ENCODE measurements at regions not wholly inside any gene's neighbourhood (a gene's known extent, or its start where the extent isn't known, plus 50 kb on each side); places are given as distances from the start of the nearest gene placed in this dataset.

- TF ChIP-seq GABPA (IDR thresholded peaks at IDR 0.05; ENCODE audit: borderline replicate concordance, insufficient read depth, low read length), result no peak
- Histone ChIP-seq H3K23ac (ENCODE audit: insufficient read length) (no peak overlapping the region), H3K4ac (replicated peaks; ENCODE audit: insufficient read length, low read depth, low read length) (no peak overlapping the region), H4K8ac (ENCODE audit: extremely low read depth, insufficient read depth, low read length) (peak overlapping the region; percentile 29), H2AFZ (ENCODE audit: low read length) (peak overlapping the region; percentile 6; the same call in 1 of the 2 replicates), H3K9me3 (ENCODE audit: insufficient read depth in 2 of 2, low read depth in 1 of 2, low read length in 1 of 2) (no peaks in the 10 kb centered on the region), H4K91ac (replicated peaks; ENCODE audit: insufficient read length, low read length) (peak overlapping the region; percentile 37), H3K23me2 (ENCODE audit: low read depth, low read length) (no peaks in the 10 kb centered on the region), H4K20me1 (replicated peaks in 1 of 2; ENCODE audit: control insufficient read depth in 1 of 2, insufficient read depth in 2 of 2, low read length in 2 of 2) (no peaks in the 10 kb centered on the region), H3K79me1 (ENCODE audit: low read depth, low read length) (no peaks in the 10 kb centered on the region), H3K4me1 (replicated peaks in 1 of 4; ENCODE audit: control insufficient read depth in 3 of 4, insufficient read depth in 4 of 4, low read length in 3 of 4) (peaks cover 0 to 9% (median 0%) of the 10 kb centered on the region in 4 experiments; a peak in 2 of 7 replicates), H2BK20ac (ENCODE audit: low read length) (no peak overlapping the region), H2AK5ac (ENCODE audit: low read depth, low read length) (no peak overlapping the region), H4K5ac (ENCODE audit: insufficient read length, low read depth, low read length) (no peak overlapping the region), H3K56ac (replicated peaks; ENCODE audit: insufficient read length, low read depth, low read length) (no peak overlapping the region), H3K14ac (ENCODE audit: insufficient read length) (no peak overlapping the region), H3K4me2 (ENCODE audit: insufficient read depth in 1 of 2, low read depth in 2 of 2, low read length in 2 of 2) (no peak overlapping the region), H2BK120ac (replicated peaks; ENCODE audit: low read depth, low read length) (no peak overlapping the region), H2BK15ac (ENCODE audit: low read length) (no peak overlapping the region; the same call in 1 of the 2 replicates), H3K79me2 (ENCODE audit: control insufficient read depth in 1 of 2, insufficient read depth in 2 of 2, low read length in 2 of 2) (no peaks in the 10 kb centered on the region), H3K18ac (ENCODE audit: extremely low read depth, low read length) (no peak overlapping the region), H3K9ac (replicated peaks in 1 of 4; ENCODE audit: extremely low read depth in 1 of 4, low read depth in 3 of 4, low read length in 3 of 4) (no peak overlapping the region), H3K4me3 (ENCODE audit: extremely low read depth in 1 of 4, insufficient read depth in 2 of 4, low read depth in 3 of 4, low read length in 4 of 4) (no peak overlapping the region), H3K36me3 (ENCODE audit: control insufficient read depth in 2 of 4, insufficient read depth in 4 of 4, low read length in 3 of 4) (no peaks in the 10 kb centered on the region), H2BK5ac (ENCODE audit: low read depth, low read length) (no peak overlapping the region), H2BK12ac (ENCODE audit: low read depth, low read length) (no peak overlapping the region), H3K27me3 (replicated peaks in 1 of 4; ENCODE audit: control insufficient read depth in 3 of 4, extremely low read depth in 1 of 4, insufficient read depth in 3 of 4, low read length in 3 of 4) (0 out of 7 replicates have a peak, but pooled peaks cover 0 to 3% (median 2%) of the 10 kb centered on the region in 4 experiments), H3K27ac (ENCODE audit: low read depth, low read length) (no peak overlapping the region)
- FAIRE-seq (no peak), DNase-seq (ENCODE audit: low read depth in 1 of 2, low spot score in 2 of 2) (no peak)
- POLR2A ChIA-PET (ENCODE audit: partially characterized antibody), result no interaction called here
- WGBS, 2 experiments (ENCODE audit: extremely low coverage in 1 of 2, insufficient coverage in 1 of 2, insufficient read length in 1 of 2, insufficient replicate concordance in 2 of 2, low coverage in 1 of 2, low lambda C conversion rate in 2 of 2, missing lambda C conversion rate in 1 of 2), result 90% methylated on average over 18 of the region's 23 CpGs; no CpG with 5 or more reads in 1 of the 2 experiments
- CTCF ChIA-PET (ENCODE audit: partially characterized antibody), result interaction anchor here (1.2 to 1.7 kb wide), 4 partner anchors 13 to 49 kb away, joined by 3 to 10 read pairs (median 7); no protein-coding TSS in a partner anchor
Observed at GRCh38 chr13:26897706-26898550, 137.3 kb upstream of the GPR12 start.

Measured in H1 (cell line).